Mammary epithelial cell (primary cell): ENCODE measurements at regions not wholly inside any gene's neighbourhood (a gene's known extent, or its start where the extent isn't known, plus 50 kb on each side); places are given as distances from the start of the nearest gene placed in this dataset.

Experiments
- CTCF ChIP-seq, 2 donors: IDR thresholded peaks in 1 of 2; conservative IDR thresholded peaks in 1 of 2; 2 replicates each; pipeline ENCODE4 v1.5.1; 2011 to 2012; ENCODE audit warnings: inconsistent platforms in 2 of 2, low read length in 2 of 2, mild to moderate bottlenecking in 2 of 2, control low read depth in 1 of 2, low read depth in 1 of 2; ENCODE audit not compliant: insufficient read depth in 1 of 2; ENCODE audit errors: extremely low read depth in 1 of 2
- EZH2 ChIP-seq: IDR thresholded peaks from 2 replicates; pipeline ENCODE4 v1.6.1; 2012; ENCODE audit warnings: low read length, inconsistent platforms, borderline replicate concordance

DNA sequence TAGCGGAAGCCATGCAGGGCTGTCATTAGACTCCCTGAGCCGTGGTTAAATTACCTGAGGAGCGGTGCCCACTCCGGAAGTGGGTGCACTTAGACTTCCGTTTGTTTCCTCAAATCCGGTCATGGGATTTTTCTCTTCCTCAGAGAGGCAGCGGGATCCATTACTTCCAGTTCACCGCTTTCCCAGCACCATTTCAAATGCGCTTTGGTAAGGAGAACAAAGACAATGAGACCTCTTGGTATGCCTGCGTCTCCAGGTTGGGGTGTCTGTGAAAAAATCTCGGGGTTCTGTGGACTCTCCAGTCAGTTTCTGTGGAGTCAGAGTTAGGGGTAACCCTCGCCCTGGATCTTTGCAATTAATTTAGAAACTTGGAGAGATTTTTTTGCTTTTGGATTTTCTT, 132.3 kb upstream of the PTPRG start:
- TF ChIP-seq CTCF (conservative IDR thresholded peaks at IDR 0.05 in 1 of 2, IDR thresholded peaks at IDR 0.05 in 1 of 2; ENCODE audit: extremely low read depth in 1 of 2, insufficient read depth in 1 of 2, low read depth in 1 of 2, low read length in 2 of 2): no peak
- no peak for TF ChIP-seq EZH2
